ENCODE measurements at regions not wholly inside any gene's neighbourhood (a gene's known extent, or its start where the extent isn't known, plus 50 kb on each side); places are given as distances from the start of the nearest gene placed in this dataset.

DNA sequence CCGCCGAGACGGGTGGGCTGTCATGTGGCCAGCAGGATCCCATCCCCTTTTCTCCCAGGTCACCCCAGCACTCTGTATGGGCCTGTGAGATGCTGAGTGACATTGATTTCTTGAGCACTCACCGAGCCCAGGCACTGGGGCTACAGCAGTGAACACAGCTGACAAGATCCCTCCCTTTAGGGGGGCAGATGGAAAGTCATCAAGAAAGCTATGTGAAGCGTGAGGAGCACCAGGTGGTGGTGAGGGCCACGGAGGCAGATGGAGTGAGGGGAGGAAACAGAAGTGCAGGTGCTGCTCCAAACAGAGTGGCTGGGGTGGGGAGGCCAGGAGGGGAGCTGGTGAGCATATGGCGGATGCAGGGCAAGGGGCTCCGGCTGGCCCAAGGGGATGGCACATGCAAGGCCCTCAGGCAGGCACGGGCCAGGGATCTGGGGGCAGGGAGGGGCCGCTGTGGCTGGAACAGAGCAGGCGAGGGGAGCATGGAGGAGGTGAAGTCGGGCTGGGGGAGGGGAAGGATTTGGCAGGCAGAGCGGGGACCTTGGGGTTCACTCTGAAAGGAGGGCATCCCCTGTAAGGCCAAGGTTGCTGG, 184.0 kb downstream of the BMP7 start:
- Histone ChIP-seq H3K9me3 (replicated peaks; ENCODE audit: control insufficient read depth, insufficient read depth, low read length) (no peaks in the 10 kb centered on the region), H3K27me3 (replicated peaks in 1 of 2; ENCODE audit: control insufficient read depth in 2 of 2, insufficient read depth in 2 of 2, low read length in 1 of 2) (no peaks in the 10 kb centered on the region), H3K4me1 (ENCODE audit: control insufficient read depth, insufficient read depth, low read length) (no peaks in the 10 kb centered on the region), H3K4me3 (no peak overlapping the region), H4K20me1 (ENCODE audit: control insufficient read depth, insufficient read depth) (no peaks in the 10 kb centered on the region), H3K4me2 (ENCODE audit: control insufficient read depth, insufficient read depth) (no peak overlapping the region), H2AFZ (ENCODE audit: control insufficient read depth, low read depth, low read length) (no peak overlapping the region), H3K79me2 (ENCODE audit: control insufficient read depth, insufficient read depth, low read length) (no peaks in the 10 kb centered on the region), H3K9ac (ENCODE audit: control insufficient read depth, insufficient read depth, low read length) (no peak overlapping the region), H3K36me3 (ENCODE audit: control insufficient read depth in 2 of 2, insufficient read depth in 2 of 2, low read length in 1 of 2) (no peaks in the 10 kb centered on the region), H3K27ac (ENCODE audit: control insufficient read depth, insufficient read depth) (no peak overlapping the region)
- TF ChIP-seq, protein P1, sequence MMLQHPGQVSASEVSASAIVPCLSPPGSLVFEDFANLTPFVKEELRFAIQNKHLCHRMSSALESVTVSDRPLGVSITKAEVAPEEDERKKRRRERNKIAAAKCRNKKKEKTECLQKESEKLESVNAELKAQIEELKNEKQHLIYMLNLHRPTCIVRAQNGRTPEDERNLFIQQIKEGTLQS (IDR thresholded peaks at IDR 0.05; ENCODE audit: borderline replicate concordance, extremely low read depth, low read depth, low read length), result no peak
- no peak for TF ChIP-seq KDM1A (IDR thresholded peaks at IDR 0.05; ENCODE audit: borderline replicate concordance)
- TF ChIP-seq, protein P2, sequence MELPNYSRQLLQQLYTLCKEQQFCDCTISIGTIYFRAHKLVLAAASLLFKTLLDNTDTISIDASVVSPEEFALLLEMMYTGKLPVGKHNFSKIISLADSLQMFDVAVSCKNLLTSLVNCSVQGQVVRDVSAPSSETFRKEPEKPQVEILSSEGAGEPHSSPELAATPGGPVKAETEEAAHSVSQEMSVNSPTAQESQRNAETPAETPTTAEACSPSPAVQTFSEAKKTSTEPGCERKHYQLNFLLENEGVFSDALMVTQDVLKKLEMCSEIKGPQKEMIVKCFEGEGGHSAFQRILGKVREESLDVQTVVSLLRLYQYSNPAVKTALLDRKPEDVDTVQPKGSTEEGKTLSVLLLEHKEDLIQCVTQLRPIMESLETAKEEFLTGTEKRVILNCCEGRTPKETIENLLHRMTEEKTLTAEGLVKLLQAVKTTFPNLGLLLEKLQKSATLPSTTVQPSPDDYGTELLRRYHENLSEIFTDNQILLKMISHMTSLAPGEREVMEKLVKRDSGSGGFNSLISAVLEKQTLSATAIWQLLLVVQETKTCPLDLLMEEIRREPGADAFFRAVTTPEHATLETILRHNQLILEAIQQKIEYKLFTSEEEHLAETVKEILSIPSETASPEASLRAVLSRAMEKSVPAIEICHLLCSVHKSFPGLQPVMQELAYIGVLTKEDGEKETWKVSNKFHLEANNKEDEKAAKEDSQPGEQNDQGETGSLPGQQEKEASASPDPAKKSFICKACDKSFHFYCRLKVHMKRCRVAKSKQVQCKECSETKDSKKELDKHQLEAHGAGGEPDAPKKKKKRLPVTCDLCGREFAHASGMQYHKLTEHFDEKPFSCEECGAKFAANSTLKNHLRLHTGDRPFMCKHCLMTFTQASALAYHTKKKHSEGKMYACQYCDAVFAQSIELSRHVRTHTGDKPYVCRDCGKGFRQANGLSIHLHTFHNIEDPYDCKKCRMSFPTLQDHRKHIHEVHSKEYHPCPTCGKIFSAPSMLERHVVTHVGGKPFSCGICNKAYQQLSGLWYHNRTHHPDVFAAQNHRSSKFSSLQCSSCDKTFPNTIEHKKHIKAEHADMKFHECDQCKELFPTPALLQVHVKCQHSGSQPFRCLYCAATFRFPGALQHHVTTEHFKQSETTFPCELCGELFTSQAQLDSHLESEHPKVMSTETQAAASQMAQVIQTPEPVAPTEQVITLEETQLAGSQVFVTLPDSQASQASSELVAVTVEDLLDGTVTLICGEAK (IDR thresholded peaks at IDR 0.05; ENCODE audit: borderline replicate concordance), result no peak
- DNase-seq (ENCODE audit: low read depth, low spot score) (no peak), FAIRE-seq (no peak), ATAC-seq (no peak)
- ChIA-PET RAD21 (ENCODE audit: unreplicated experiment) (no interaction called here), SMC1A (ENCODE audit: uncharacterized antibody, unreplicated experiment) (no interaction called here), CTCF (no interaction called here), POLR2A (no interaction called here)
- no TSS peak for BruUV-seq (replicated peaks)
- in situ Hi-C loops (cut with MboI), result loop anchor here (10.0 kb wide), 1 partner anchor 422 kb away; no protein-coding TSS in a partner anchor
- 18% methylated on average over 13 of the region's 13 CpGs for WGBS (ENCODE audit: insufficient coverage, insufficient replicate concordance, low lambda C conversion rate, missing lambda C conversion rate)
- intact Hi-C loops (cut with micrococcal nuclease; ENCODE audit: unreplicated experiment), result no loop called here
